Choroid plexus epithelial cell (primary cell): ENCODE measurements at regions not wholly inside any gene's neighbourhood (a gene's known extent, or its start where the extent isn't known, plus 50 kb on each side); places are given as distances from the start of the nearest gene placed in this dataset.

Experiments used
- DNase-seq: peaks from one replicate; pipeline ENCODE4 v3.0.0-alpha.2; 2010; ENCODE audit warnings: low read depth
- H3K4me3 ChIP-seq: 2 replicates; pipeline ENCODE4 v1.5.1; 2011; ENCODE audit warnings: low read depth, mild to moderate bottlenecking, control low read depth, low read length, moderate library complexity
- CTCF ChIP-seq: conservative IDR thresholded peaks from 2 replicates; pipeline ENCODE4 v1.5.1; 2011; ENCODE audit warnings: low read depth, mild to moderate bottlenecking, control low read depth, inconsistent platforms, low read length, moderate library complexity

DNA sequence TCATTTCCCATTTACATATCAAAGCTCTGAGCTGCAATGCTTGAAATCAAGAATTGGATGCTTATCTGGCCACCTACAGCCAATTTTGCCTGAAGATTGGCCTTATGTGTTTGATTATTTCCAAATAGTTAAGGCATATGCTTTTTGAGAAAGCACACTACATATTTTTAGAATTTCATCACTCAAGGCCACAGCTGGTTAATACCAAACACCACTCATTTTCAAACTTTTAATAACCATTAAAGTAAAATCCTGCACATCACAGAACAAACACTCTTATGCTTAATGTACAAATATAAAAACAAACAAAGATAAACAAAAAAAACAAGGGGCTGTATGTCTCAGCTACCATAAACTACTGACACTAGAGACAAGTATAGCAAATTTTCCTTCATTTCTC, 96.9 kb upstream of the HMGCLL1 start:
- TF ChIP-seq CTCF, result no peak
- DNase-seq, result no peak
- H3K4me3 ChIP-seq, result no peak overlapping the region

- no peak overlapping the region for H3K4me3 ChIP-seq
- DNase-seq, result no peak
- TF ChIP-seq CTCF, result no peak
Measured at GRCh38 chr6:55674672-55675071, 95.7 kb upstream of the HMGCLL1 start.

DNA sequence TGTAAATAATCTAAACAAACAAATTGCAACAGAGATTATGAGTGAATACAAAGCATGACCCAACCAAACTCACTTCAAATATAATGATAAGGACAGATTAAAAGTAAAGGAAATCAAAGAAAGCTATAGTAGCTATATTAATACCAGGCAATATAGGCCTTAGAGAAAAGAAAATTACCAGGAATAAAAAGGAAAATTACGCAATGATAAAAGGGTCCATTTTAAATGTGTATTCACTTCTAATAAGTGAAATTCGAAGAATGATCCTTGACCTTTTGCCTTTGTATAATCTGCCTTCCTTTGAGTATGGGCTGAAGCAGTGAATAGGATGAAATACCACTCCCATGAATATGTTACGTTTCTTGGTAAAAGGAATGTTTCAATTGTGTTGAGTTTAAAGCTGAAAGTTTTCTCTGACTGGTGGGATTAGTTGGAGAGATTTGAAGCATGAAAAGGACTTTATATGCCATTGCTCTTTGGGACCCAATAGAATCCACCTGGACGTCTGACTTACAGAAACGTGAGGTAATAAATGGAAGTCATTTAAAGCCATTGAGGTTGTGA, 91.9 kb upstream of the HMGCLL1 start:
- no peak overlapping the region for H3K4me3 ChIP-seq
- no peak for TF ChIP-seq CTCF

GRCh38 chr6:55669028-55669427, 90.0 kb upstream of the HMGCLL1 start:
- DNase-seq, result no peak
- no peak for TF ChIP-seq CTCF
- no peak overlapping the region for H3K4me3 ChIP-seq

More for the DNA sequence above, 91.9 kb upstream of the HMGCLL1 start:
- DNase-seq, result no peak

- H3K4me3 ChIP-seq, result no peak overlapping the region
- peak; percentile 3 for TF ChIP-seq CTCF
- peak; percentile 42 for DNase-seq
Measured at GRCh38 chr6:55668591-55668990, 89.6 kb upstream of the HMGCLL1 start.

- TF ChIP-seq CTCF, result no peak
- DNase-seq, result no peak
- no peak overlapping the region for H3K4me3 ChIP-seq
Measured at GRCh38 chr6:55667341-55667740, 88.3 kb upstream of the HMGCLL1 start.

DNA sequence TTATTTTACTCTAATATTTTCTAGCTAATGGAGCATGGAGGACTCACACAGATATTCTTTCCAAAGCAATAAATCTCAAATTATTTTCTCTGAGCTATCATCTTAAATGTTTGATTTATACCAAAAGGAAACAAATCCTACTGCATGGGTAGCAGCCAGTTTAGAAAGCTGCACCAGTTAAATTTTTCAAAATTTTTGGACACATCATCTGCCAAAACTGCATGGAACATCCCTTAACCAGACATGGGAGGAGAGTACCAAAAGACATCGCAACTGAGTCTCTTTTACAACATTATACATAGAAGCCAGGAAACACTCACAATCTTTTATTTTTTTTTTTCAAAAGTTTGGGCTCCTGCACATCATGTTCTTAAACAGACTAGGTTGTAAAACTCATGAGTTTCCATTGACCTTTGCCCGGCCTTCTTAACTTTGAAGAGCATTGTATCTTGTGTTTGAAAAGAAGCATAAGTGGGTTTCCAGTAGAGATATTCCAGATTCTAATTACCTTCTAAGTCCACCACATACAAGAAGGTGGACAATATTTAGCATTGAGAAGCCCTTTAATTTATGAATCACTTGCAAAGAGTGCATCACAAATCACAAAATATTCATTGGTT, 87.7 kb upstream of the HMGCLL1 start:
- TF ChIP-seq CTCF, result no peak
- H3K4me3 ChIP-seq, result no peak overlapping the region
- no peak for DNase-seq
